Panc1 (cell line): ENCODE measurements at regions not wholly inside any gene's neighbourhood (a gene's known extent, or its start where the extent isn't known, plus 50 kb on each side); places are given as distances from the start of the nearest gene placed in this dataset.
"Not testable (repeated sequence)": the region's sequence is repeated elsewhere in the genome, so short reads cannot be mapped to it uniquely, and the experiment has no call there.

Source experiments
- CTCF ChIP-seq: fragments of 450-650 bp; IDR thresholded peaks from 2 replicates; pipeline ENCODE4 v1.5.1; 2017; ENCODE audit warnings: mild to moderate bottlenecking
- POLR2AphosphoS5 ChIP-seq: IDR thresholded peaks from 2 replicates; pipeline ENCODE4 v1.6.1; 2012; ENCODE audit warnings: mild to moderate bottlenecking, low read depth, low read length, moderate library complexity
- REST ChIP-seq, 2 experiments: IDR thresholded peaks; 2 replicates each; pipeline ENCODE4 v1.6.1; 2011 to 2012; ENCODE audit warnings: low read depth in 2 of 2, control low read depth in 1 of 2, low read length in 1 of 2, mild to moderate bottlenecking in 1 of 2, moderate library complexity in 1 of 2; ENCODE audit not compliant: insufficient read depth in 1 of 2

- not testable (repeated sequence) for TF ChIP-seq CTCF; POLR2AphosphoS5; REST (IDR thresholded peaks at IDR 0.05; ENCODE audit: insufficient read depth in 1 of 2, low read depth in 2 of 2, low read length in 1 of 2)
These were observed 317.8 kb downstream of the ZNF479 start for GRCh38 chr7:56814390-56814789.
